Aorta (tissue), 5 donors: ENCODE measurements at regions not wholly inside any gene's neighbourhood (a gene's known extent, or its start where the extent isn't known, plus 50 kb on each side); places are given as distances from the start of the nearest gene placed in this dataset.

Experiments used
- ATAC-seq: fragments of 200-7000 bp; cut with Tn5 transposase; one replicate; pipeline ENCODE4 v1.9.1; 2022; ENCODE audit warnings: moderate library complexity; ENCODE audit not compliant: low FRiP score
- DNase-seq, 2 donors: peaks; one replicate each; pipeline ENCODE4 v3.0.0-alpha.2; 2020
- H3K27ac ChIP-seq, 2 donors: one replicate each; pipeline ENCODE4 v1.5.1; 2013; ENCODE audit warnings: low read length in 2 of 2, mild to moderate bottlenecking in 2 of 2, moderate library complexity in 2 of 2, control low read depth in 1 of 2, inconsistent platforms in 1 of 2, low read depth in 1 of 2
- H3K27me3 ChIP-seq, 2 donors: one replicate each; pipeline ENCODE4 v1.6.1; 2013; ENCODE audit warnings: control low read depth in 1 of 2, low read length in 1 of 2, mild to moderate bottlenecking in 1 of 2, moderate library complexity in 1 of 2; ENCODE audit not compliant: insufficient read depth in 2 of 2, control insufficient read depth in 1 of 2
- H3K36me3 ChIP-seq, 2 donors: one replicate each; pipeline ENCODE4 v1.6.1; 2013; ENCODE audit warnings: control low read depth in 1 of 2, low read length in 1 of 2, mild to moderate bottlenecking in 1 of 2; ENCODE audit not compliant: insufficient read depth in 2 of 2, control insufficient read depth in 1 of 2
- H3K4me1 ChIP-seq, 2 donors: one replicate each; pipeline ENCODE4 v1.6.1; 2013; ENCODE audit warnings: low read length in 2 of 2, control low read depth in 1 of 2, mild to moderate bottlenecking in 1 of 2, moderate library complexity in 1 of 2; ENCODE audit not compliant: insufficient read depth in 2 of 2, control insufficient read depth in 1 of 2
- H3K4me3 ChIP-seq, 2 donors: one replicate each; pipeline ENCODE4 v1.5.1; 2013; ENCODE audit warnings: low read length in 2 of 2, control low read depth in 1 of 2, mild to moderate bottlenecking in 1 of 2
- H3K9me3 ChIP-seq: one replicate; pipeline ENCODE4 v1.6.1; 2013; ENCODE audit warnings: mild to moderate bottlenecking, low read length; ENCODE audit not compliant: control insufficient read depth
- WGBS, 2 donors: extraction: QIAGEN DNeasy Blood & Tissue Kit; methylation state at CpG; one replicate each; pipeline ENCODE4 v1.1.7; 2013; 5-methylcytosine and 5-hydroxymethylcytosine counted together
- intact Hi-C, 2 donors: fragments of 100-400 bp; cut with DNase I; formaldehyde crosslinking; loops; one replicate each; pipeline versions ENCODE4 v1.14.2 to v1.15.0; 2022
- donor health status: healthy with polysubstance abuse.
- donor health status: Bipolar disorder and iron deficiency.
- donor health status: DM: no; HTN: no; CAD: no.
- donor health status: DM: no; HTN: no; CAD: no.
- donor health status: DM: yes; HTN: yes; CAD: no.

DNA sequence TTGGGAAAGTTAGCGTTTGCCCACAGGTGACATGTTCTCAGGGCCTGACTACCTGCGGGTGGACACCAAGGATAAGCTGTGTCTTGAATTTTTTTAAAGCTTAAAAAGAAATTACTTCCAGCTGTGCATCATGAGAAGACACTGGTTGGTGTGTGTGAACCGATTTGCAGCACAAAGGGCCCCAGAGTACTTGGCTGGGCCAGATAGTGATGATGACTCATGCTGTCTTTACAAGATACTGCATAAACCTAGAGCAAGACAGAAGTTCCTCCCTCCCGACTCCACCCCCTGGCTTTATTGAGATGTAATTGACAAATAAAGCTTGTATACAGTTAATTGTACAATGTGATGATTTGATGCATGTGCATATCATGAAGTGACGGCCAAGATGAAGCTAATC lies 212.8 kb downstream of the NXNL2 start:
- no peak overlapping the region for H3K4me3 ChIP-seq
- WGBS, 2 donors: 87 to 89% methylated on average over 5 of the region's 5 CpGs
- no peaks in the 10 kb centered on the region for H3K9me3 ChIP-seq
- DNase-seq: no peak
- no peak overlapping the region for H3K27ac ChIP-seq
- H3K27me3 ChIP-seq: no peaks in the 10 kb centered on the region
- peak; percentile 84 for ATAC-seq
- H3K4me1 ChIP-seq: no peaks in the 10 kb centered on the region
- intact Hi-C loops: no loop called here
- H3K36me3 ChIP-seq: no peaks in the 10 kb centered on the region

DNA sequence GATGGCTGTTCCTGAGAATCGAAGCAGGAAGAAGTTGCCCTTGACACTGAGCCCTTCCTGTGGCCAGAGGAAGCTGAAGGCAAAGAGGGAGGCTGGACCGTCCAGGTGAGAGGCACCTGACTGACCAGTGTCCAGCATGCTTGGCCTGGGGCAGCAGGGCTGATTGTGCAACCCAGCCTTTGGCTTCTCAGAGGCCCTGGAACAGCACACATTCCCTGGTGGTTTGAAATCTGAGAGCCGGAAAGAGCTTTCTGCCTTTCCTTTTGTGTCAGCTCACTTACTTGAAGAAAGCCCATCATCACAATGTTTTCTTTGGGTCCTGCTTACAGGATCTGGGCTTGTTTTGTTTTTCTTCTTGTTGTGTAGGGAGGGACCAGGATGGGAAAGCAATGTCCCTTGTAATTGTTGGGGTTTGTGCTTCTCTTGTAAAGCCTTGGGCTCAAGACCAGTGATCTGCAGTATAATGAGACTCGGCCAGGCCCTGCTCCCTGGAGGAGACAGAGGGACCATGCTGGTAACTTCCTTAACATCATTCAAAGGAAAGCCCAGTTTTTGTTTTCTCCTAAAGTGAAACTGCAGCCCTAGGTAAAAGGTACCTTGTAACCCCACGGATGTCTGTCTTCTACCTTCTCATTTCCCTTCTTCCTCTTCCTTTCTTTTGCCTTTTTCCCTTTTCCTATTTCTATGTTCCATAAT lies 213.7 kb downstream of the NXNL2 start:
- Histone ChIP-seq H3K27ac (no peak overlapping the region), H3K27me3 (no peaks in the 10 kb centered on the region), H3K9me3 (no peaks in the 10 kb centered on the region), H3K4me3 (no peak overlapping the region), H3K4me1 (no peaks in the 10 kb centered on the region), H3K36me3 (no peaks in the 10 kb centered on the region)
- DNase-seq (peak in 1 of 2 donors; percentile 70), ATAC-seq (peak; percentile 85)
- 71 to 72% methylated on average over 5 of the region's 5 CpGs for WGBS, 2 donors
- intact Hi-C loops: no loop called here

DNA sequence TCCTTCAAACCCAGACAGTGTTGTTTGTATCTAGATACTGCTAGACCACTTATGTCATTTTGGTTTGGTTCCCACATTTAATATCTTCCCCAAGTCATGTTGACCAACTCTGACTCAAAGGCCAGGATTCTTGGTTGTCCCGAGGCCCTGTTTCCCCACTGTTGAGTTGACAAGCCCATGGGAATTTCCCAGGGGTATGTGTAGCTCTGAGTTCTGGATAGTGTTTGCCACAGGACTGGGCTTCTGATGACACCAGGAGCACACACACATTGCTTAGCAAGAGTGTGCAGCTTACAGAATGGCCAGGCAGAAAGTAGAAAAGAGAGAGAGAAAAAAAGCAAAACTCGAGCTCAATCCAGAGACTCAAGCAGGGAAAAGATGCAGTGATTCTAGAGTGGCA lies 214.4 kb downstream of the NXNL2 start:
- no peaks in the 10 kb centered on the region for H3K27me3 ChIP-seq
- no peaks in the 10 kb centered on the region for H3K9me3 ChIP-seq
- no peaks in the 10 kb centered on the region for H3K36me3 ChIP-seq
- no peaks in the 10 kb centered on the region for H3K4me1 ChIP-seq
- intact Hi-C loops: no loop called here
- DNase-seq (no peak), ATAC-seq (no peak)
- H3K4me3 ChIP-seq: no peak overlapping the region
- 60 to 76% methylated on average over 2 of the region's 2 CpGs for WGBS, 2 donors
- H3K27ac ChIP-seq: no peak overlapping the region

DNA sequence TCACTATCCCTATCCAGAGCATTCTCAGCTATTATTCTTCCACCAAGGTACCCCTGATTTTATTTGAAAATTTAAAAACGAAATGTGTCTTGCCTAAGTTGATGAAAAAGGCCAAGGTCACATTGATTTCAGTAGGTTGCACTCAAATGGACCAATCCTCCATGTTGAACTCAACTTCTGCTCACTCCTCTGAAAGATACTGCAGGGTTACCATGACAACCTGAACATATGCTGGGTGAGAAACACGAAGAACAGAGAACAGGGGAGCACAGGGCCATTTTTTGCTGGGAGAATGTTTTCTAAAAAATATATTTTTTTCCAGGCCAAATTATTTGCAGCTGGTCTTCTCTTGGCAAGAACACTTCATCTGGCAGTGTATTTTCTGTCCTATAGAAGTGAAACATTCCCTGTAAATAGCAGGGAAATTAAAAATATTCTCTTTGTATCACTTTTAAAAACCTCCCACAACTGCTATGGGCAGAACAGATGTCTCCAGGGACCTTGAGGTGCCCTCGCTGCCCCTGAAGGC lies 215.9 kb downstream of the NXNL2 start:
- Histone ChIP-seq H3K4me3 (no peak overlapping the region), H3K4me1 (no peaks in the 10 kb centered on the region), H3K9me3 (no peaks in the 10 kb centered on the region), H3K36me3 (no peaks in the 10 kb centered on the region), H3K27ac (no peak overlapping the region), H3K27me3 (no peaks in the 10 kb centered on the region)
- 83 to 86% methylated on average over 3 of the region's 3 CpGs for WGBS, 2 donors
- no peak for DNase-seq
- intact Hi-C loops: no loop called here
- ATAC-seq: no peak

DNA sequence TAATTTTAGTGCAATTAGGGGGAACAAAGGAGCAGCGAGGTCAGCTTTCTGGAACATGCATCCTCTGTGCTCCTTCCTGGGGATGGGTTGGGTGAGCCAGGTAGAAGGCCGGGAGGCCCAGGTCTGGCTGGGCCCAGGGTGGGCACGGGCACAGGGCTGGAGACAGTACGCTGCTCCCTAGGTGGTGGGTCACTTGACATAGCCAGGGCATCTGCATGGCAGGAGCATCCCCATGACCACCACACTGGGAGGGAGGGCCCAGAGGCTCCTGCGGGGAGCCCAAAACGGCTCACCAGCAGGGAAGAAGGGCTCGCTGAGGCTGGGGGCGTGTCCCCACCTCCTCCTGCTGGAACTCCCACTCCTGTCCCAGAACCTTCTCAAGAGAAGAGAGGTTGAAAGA lies 216.8 kb downstream of the NXNL2 start:
- H3K27ac ChIP-seq: no peak overlapping the region
- WGBS, 2 donors: 82 to 87% methylated on average over 8 of the region's 8 CpGs
- H3K4me3 ChIP-seq: no peak overlapping the region
- no peaks in the 10 kb centered on the region for H3K9me3 ChIP-seq
- no peaks in the 10 kb centered on the region for H3K4me1 ChIP-seq
- H3K36me3 ChIP-seq: no peaks in the 10 kb centered on the region
- ATAC-seq (no peak), DNase-seq (no peak)
- H3K27me3 ChIP-seq: no peaks in the 10 kb centered on the region
- intact Hi-C loops: no loop called here

DNA sequence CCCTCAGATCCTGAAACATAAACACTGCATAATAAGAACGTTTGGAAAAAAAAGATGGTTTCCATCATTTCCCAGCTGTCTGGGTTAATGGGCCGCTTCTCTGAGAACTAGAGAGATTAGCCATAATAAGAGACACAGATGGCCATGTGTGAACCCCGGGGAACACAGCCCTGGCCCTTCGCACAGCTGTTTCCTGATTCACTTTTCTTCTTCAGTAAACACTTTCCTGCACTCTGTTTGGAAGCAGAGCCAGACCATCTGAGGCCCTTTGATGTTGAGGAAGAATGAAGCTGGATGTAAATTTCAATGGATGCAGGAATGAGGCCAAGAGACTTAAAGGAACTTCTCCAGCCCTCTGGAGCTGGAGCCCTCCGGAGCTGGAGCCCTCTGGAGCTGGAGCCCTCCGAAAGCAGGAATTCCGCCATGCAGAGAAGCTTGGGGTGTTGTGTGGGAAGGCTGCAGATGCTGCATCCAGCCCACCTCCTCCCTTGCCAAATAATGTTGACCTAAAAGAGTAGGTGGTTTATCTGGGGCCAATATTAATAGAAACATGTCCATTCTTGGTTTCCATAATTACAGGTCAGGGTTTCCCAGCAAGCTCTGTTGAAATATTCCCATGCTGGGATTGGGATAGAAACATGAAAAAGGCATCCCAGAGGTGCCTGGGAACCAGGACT lies 218.9 kb downstream of the NXNL2 start:
- Histone ChIP-seq H3K9me3 (no peaks in the 10 kb centered on the region), H3K27ac (no peak overlapping the region), H3K4me3 (no peak overlapping the region), H3K36me3 (no peaks in the 10 kb centered on the region), H3K4me1 (no peaks in the 10 kb centered on the region), H3K27me3 (no peaks in the 10 kb centered on the region)
- intact Hi-C loops: no loop called here
- ATAC-seq (no peak), DNase-seq (no peak)
- WGBS, 2 donors: 70 to 74% methylated on average over 7 of the region's 7 CpGs

DNA sequence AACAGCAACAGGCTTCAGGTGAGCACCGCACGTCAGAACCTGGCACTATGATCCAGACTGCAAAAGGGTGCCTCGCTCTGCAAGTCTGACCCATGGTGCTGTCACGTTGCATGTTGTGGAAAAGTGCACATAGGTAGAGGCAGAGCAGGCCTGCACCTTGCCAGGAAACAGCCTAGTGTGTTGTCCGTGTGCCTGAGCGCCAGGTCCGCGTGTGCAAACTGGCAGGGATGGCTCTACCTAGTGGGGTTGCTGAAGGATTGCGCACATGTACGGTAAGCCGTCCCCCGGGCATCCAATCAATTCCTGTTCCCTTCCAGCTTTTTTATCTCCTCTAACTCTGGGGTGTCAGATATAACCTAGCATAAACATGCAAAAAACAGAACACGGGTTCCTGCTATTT lies 219.5 kb downstream of the NXNL2 start:
- no peaks in the 10 kb centered on the region for H3K36me3 ChIP-seq
- peaks cover 0 to 2% of the 10 kb centered on the region in 2 donors for H3K4me1 ChIP-seq
- no peak overlapping the region for H3K27ac ChIP-seq
- H3K9me3 ChIP-seq: no peaks in the 10 kb centered on the region
- no peak overlapping the region for H3K4me3 ChIP-seq
- no peaks in the 10 kb centered on the region for H3K27me3 ChIP-seq
- ATAC-seq (no peak), DNase-seq (no peak)
- 89 to 93% methylated on average over 13 of the region's 13 CpGs for WGBS, 2 donors
- intact Hi-C loops: no loop called here

DNA sequence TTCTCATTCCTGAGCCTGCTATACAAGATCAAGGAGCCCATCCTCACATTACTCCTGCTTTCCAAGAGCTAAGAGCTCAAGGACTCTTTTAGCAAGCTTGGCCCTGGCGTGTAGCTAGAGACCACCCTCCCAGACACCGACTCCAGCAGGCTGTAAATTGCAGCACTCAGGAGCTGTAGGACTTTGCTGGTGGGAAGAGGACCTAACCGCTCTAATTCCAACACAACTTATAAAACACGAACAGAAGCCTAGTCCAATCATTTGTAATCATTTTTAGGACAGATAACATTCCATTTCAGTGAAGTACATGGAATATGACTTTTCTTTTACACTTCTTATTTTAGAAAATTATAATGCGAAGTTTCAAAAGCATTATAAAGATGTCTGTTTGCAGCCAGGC lies 219.9 kb downstream of the NXNL2 start:
- Histone ChIP-seq H3K27me3 (no peaks in the 10 kb centered on the region), H3K27ac (no peak overlapping the region), H3K9me3 (no peaks in the 10 kb centered on the region), H3K4me3 (no peak overlapping the region), H3K4me1 (peaks cover 0 to 2% of the 10 kb centered on the region in 2 donors), H3K36me3 (no peaks in the 10 kb centered on the region)
- DNase-seq (no peak), ATAC-seq (no peak)
- intact Hi-C loops: no loop called here
- WGBS, 2 donors: 35 to 40% methylated on average over 5 of the region's 5 CpGs

DNA sequence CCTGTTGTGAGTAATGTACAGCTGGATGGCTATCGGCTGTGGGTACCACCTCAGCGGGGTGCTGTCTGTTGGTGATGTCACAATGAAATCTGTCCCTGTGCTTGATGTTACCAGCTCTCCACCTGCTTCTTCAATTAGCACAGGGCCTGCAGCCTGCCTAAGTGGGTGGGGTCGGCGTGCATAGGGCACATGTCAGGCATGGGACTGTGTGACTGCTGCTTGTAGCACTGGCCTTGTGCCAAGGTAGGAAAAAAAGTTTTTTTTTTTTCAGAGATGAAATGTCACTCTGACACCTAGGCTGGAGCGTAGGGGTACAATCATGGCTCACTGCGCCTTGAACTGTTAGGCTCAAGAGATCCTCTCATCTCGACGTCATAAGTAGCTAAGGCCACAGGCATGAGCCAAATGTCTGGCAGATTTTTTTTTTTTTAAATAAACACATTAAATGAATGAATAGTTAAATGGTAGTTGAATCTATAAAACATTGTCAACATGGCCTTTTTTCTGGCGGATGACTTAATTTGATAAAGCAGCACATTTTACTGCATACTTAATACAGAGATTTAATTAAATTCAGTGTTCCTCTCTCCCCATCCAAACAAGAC lies 222.5 kb downstream of the NXNL2 start:
- ATAC-seq: no peak
- Histone ChIP-seq H3K9me3 (no peaks in the 10 kb centered on the region), H3K4me3 (no peak overlapping the region), H3K27me3 (no peaks in the 10 kb centered on the region), H3K27ac (no peak overlapping the region), H3K36me3 (no peaks in the 10 kb centered on the region), H3K4me1 (peaks cover 0 to 2% of the 10 kb centered on the region in 2 donors)
- intact Hi-C loops: no loop called here
- 86 to 90% methylated on average over 9 of the region's 9 CpGs for WGBS, 2 donors
- DNase-seq: no peak
